PC-3 (cell line): ENCODE measurements at regions not wholly inside any gene's neighbourhood (a gene's known extent, or its start where the extent isn't known, plus 50 kb on each side); places are given as distances from the start of the nearest gene placed in this dataset.

ENCODE experiments used
- ATAC-seq: fragments of 200-7000 bp; cut with Tn5 transposase; 2 replicates; pipeline ENCODE4 v1.9.1; 2020; ENCODE audit warnings: mild to moderate bottlenecking, moderate library complexity
- BruUV-seq: library from RNA; stranded (reverse); fragments of 400-500 nt; replicated peaks from 2 replicates; lab custom pipeline; 2021; lab: Mats Ljungman, UMichigan
- CTCF ChIA-PET: fragments of 300-600 bp; sonication (Branson Sonifier 250); formaldehyde crosslinking; loops from one replicate; lab custom pipeline; 2022; ENCODE audit warnings: antibody characterized with exemption; lab: Charles Lee
- POLR2A ChIA-PET: fragments of 300-600 bp; sonication (Branson Sonifier 250); formaldehyde crosslinking; loops from one replicate; lab custom pipeline; 2022; ENCODE audit warnings: antibody characterized with exemption; ENCODE audit not compliant: unreplicated experiment; lab: Charles Lee
- DNase-seq: peaks from one replicate; pipeline ENCODE4 v3.0.0-alpha.2; 2015
- H2AFZ ChIP-seq: fragments of 300-600 bp; sonication (generic); 2 replicates; pipeline ENCODE4 v1.6.0; 2016; ENCODE audit warnings: antibody characterized with exemption, low read length
- H3F3A ChIP-seq: fragments of 300-600 bp; sonication (generic); one replicate; pipeline ENCODE4 v1.6.0; 2017; ENCODE audit warnings: antibody characterized with exemption, low read length, control low read depth, mild to moderate bottlenecking; ENCODE audit not compliant: unreplicated experiment
- H3K27ac ChIP-seq: fragments of 300-600 bp; sonication (generic); 2 replicates; pipeline ENCODE4 v1.5.1; 2016; ENCODE audit warnings: mild to moderate bottlenecking, low read length
- H3K27me3 ChIP-seq: fragments of 300-600 bp; sonication (generic); 2 replicates; pipeline ENCODE4 v1.6.1; 2016; ENCODE audit warnings: low read length, mixed read lengths
- H3K36me3 ChIP-seq: fragments of 300-600 bp; sonication (generic); 2 replicates; pipeline ENCODE4 v1.6.1; 2016; ENCODE audit warnings: low read depth, mixed run types, low read length, mixed read lengths
- H3K4me1 ChIP-seq: fragments of 300-600 bp; sonication (generic); 2 replicates; pipeline ENCODE4 v1.5.1; 2016; ENCODE audit warnings: low read length; ENCODE audit not compliant: insufficient read depth
- H3K4me2 ChIP-seq: fragments of 300-600 bp; sonication (generic); 2 replicates; pipeline ENCODE4 v1.6.0; 2016; ENCODE audit warnings: low read length
- H3K4me3 ChIP-seq: fragments of 300-600 bp; sonication (generic); 2 replicates; pipeline ENCODE4 v1.5.1; 2016; ENCODE audit warnings: mild to moderate bottlenecking, low read length, mixed read lengths
- H3K79me2 ChIP-seq: fragments of 300-600 bp; sonication (generic); 2 replicates; pipeline ENCODE4 v1.6.1; 2017; ENCODE audit warnings: low read length, mixed read lengths
- H3K9ac ChIP-seq: fragments of 300-600 bp; sonication (generic); 2 replicates; pipeline ENCODE4 v1.6.0; 2016; ENCODE audit warnings: mild to moderate bottlenecking, low read length
- H3K9me2 ChIP-seq: fragments of 300-600 bp; sonication (generic); replicated peaks from 2 replicates; pipeline ENCODE4 v1.6.1; 2016; ENCODE audit warnings: mixed run types, low read length, mixed read lengths
- H3K9me3 ChIP-seq: fragments of 300-600 bp; sonication (generic); 2 replicates; pipeline ENCODE4 v1.6.1; 2016; ENCODE audit warnings: low read length, mixed read lengths
- H4K20me1 ChIP-seq: fragments of 300-600 bp; sonication (generic); 2 replicates; pipeline ENCODE4 v1.6.1; 2016; ENCODE audit warnings: low read length, mixed read lengths
- CTCF ChIP-seq: fragments of 300-600 bp; sonication (generic); conservative IDR thresholded peaks from 2 replicates; pipeline ENCODE4 v1.5.1; 2017; ENCODE audit warnings: antibody characterized with exemption, low read depth, mild to moderate bottlenecking, low read length
- EZH2 ChIP-seq: fragments of 300-600 bp; sonication (generic); IDR thresholded peaks from one replicate; pipeline ENCODE4 v1.6.1; 2017; ENCODE audit warnings: antibody characterized with exemption, mild to moderate bottlenecking, low read length; ENCODE audit not compliant: unreplicated experiment
- EZH2phosphoT487 ChIP-seq: fragments of 300-600 bp; sonication (generic); IDR thresholded peaks from 2 replicates; pipeline ENCODE4 v1.6.1; 2018; ENCODE audit warnings: mild to moderate bottlenecking, antibody characterized with exemption, low read length, borderline replicate concordance
- intact Hi-C: fragments of 100-400 bp; cut with micrococcal nuclease; formaldehyde crosslinking; loops from 2 replicates; pipeline ENCODE4 v1.9.0; 2023

DNA sequence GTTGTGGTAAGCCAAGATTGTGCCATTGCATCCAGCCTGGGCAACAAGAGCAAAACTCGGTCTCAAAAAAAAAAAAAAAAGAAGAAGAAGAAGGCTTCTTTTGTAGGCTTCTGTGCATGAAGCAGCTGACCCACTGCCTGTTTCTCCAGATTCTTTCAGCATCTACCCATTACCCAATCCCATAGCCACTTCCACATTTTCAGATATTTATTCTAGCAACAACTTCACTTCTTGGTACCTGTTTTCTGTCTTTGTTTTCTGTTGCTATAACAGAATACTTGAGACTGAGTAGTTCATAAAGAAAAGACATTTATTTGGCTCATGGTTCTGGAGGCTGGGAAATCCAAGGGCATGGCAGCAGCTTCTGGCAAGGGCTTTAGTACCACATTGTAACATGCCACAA lies 95.3 kb upstream of the SGK1 start:
- no peak for DNase-seq
- BruUV-seq: no TSS peak
- H3K9me2 ChIP-seq: no peaks in the 10 kb centered on the region
- no peak overlapping the region for H3K4me2 ChIP-seq
- POLR2A ChIA-PET: no interaction called here
- H3K4me3 ChIP-seq: no peak overlapping the region
- no peak overlapping the region for H3K9ac ChIP-seq
- H3K27me3 ChIP-seq: no peaks in the 10 kb centered on the region
- no peaks in the 10 kb centered on the region for H4K20me1 ChIP-seq
- no peaks in the 10 kb centered on the region for H3K4me1 ChIP-seq
- H3K36me3 ChIP-seq: no peaks in the 10 kb centered on the region
- no peaks in the 10 kb centered on the region for H3F3A ChIP-seq
- CTCF ChIA-PET: no interaction called here
- H3K9me3 ChIP-seq: no peaks in the 10 kb centered on the region
- intact Hi-C loops: no loop called here
- no peak overlapping the region for H3K27ac ChIP-seq
- H2AFZ ChIP-seq: no peak overlapping the region
- TF ChIP-seq EZH2 (no peak), EZH2phosphoT487 (no peak), CTCF (no peak)
- no peak for ATAC-seq
- H3K79me2 ChIP-seq: no peaks in the 10 kb centered on the region

DNA sequence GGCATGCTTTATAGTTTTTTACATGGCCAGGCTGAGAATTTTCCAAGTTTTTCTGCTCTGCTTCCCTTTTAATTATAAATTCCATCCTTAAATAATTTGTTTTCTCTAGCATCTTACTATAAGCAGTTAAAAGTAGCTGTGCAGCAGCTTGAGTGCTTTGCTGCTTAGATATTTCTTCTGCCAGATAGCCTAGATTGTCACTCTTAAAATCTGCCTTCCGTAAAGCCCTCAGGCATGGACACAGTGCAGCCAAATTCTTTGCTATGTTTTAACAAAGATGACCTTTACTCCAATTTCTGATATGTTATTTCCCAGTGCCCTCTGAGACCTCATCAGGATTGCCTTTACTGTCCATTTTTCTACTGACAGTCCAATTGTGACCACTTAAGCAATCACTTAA lies 92.6 kb upstream of the SGK1 start:
- H3K27me3 ChIP-seq: no peaks in the 10 kb centered on the region
- H3K4me1 ChIP-seq: no peaks in the 10 kb centered on the region
- ATAC-seq (no peak), DNase-seq (no peak)
- H3F3A ChIP-seq: no peaks in the 10 kb centered on the region
- H3K9ac ChIP-seq: no peak overlapping the region
- no peak overlapping the region for H3K4me2 ChIP-seq
- ChIA-PET POLR2A (no interaction called here), CTCF (no interaction called here)
- no peaks in the 10 kb centered on the region for H4K20me1 ChIP-seq
- no peaks in the 10 kb centered on the region for H3K79me2 ChIP-seq
- no peaks in the 10 kb centered on the region for H3K9me2 ChIP-seq
- BruUV-seq: no TSS peak
- no peaks in the 10 kb centered on the region for H3K36me3 ChIP-seq
- intact Hi-C loops: no loop called here
- no peaks in the 10 kb centered on the region for H3K9me3 ChIP-seq
- H3K27ac ChIP-seq: no peak overlapping the region
- no peak overlapping the region for H3K4me3 ChIP-seq
- no peak for TF ChIP-seq CTCF
- no peak overlapping the region for H2AFZ ChIP-seq

- intact Hi-C loops: no loop called here
- Histone ChIP-seq H3F3A (no peaks in the 10 kb centered on the region), H3K27me3 (no peaks in the 10 kb centered on the region), H3K36me3 (no peaks in the 10 kb centered on the region), H3K9ac (no peak overlapping the region), H3K79me2 (no peaks in the 10 kb centered on the region), H3K27ac (no peak overlapping the region), H2AFZ (no peak overlapping the region), H3K4me3 (no peak overlapping the region), H3K4me1 (no peaks in the 10 kb centered on the region), H4K20me1 (no peaks in the 10 kb centered on the region), H3K4me2 (no peak overlapping the region), H3K9me3 (no peaks in the 10 kb centered on the region), H3K9me2 (no peaks in the 10 kb centered on the region)
- DNase-seq (no peak), ATAC-seq (no peak)
- TF ChIP-seq EZH2phosphoT487: no peak
- TF ChIP-seq CTCF: no peak
- TF ChIP-seq EZH2: no peak
- POLR2A ChIA-PET: no interaction called here
- CTCF ChIA-PET: no interaction called here
- BruUV-seq: no TSS peak
Measured at GRCh38 chr6:134407791-134408190, 89.9 kb upstream of the SGK1 start.
